ENCODE measurements at regions not wholly inside any gene's neighbourhood (a gene's known extent, or its start where the extent isn't known, plus 50 kb on each side); places are given as distances from the start of the nearest gene placed in this dataset.
A peak's percentile ranks its signal among the peaks of the same experiment; 100 is the strongest.

DNA sequence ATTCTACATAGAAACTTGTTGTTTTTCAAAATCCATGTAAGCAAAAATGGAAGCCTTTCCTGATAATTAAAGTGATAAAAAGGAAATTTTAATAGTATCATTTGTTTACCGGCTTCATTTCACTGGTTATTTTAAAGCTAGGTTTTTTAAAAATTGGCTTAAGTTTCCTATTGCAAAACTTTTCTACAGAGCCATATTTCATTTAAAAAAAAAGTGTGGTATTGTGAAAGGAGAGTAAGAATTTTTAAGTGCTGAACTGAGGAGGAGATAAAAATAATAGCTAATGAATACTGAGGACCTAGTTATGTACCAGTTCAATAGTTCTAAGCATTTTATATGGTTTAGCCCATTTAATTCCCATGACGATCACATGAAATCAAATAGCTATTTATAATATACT is 172.2 kb upstream of the COL1A2 start:
- TF ChIP-seq, protein P1, sequence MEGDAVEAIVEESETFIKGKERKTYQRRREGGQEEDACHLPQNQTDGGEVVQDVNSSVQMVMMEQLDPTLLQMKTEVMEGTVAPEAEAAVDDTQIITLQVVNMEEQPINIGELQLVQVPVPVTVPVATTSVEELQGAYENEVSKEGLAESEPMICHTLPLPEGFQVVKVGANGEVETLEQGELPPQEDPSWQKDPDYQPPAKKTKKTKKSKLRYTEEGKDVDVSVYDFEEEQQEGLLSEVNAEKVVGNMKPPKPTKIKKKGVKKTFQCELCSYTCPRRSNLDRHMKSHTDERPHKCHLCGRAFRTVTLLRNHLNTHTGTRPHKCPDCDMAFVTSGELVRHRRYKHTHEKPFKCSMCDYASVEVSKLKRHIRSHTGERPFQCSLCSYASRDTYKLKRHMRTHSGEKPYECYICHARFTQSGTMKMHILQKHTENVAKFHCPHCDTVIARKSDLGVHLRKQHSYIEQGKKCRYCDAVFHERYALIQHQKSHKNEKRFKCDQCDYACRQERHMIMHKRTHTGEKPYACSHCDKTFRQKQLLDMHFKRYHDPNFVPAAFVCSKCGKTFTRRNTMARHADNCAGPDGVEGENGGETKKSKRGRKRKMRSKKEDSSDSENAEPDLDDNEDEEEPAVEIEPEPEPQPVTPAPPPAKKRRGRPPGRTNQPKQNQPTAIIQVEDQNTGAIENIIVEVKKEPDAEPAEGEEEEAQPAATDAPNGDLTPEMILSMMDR (IDR thresholded peaks at IDR 0.05; ENCODE audit: low read depth, low read length) = no peak
- no peak for TF ChIP-seq EZH2phosphoT487 (IDR thresholded peaks at IDR 0.05; ENCODE audit: low read depth)
- Histone ChIP-seq H3K9me3 (ENCODE audit: insufficient read depth, low read length) (no peaks in the 10 kb centered on the region), H3K9ac (ENCODE audit: low read length) (no peak overlapping the region), H2AFZ (ENCODE audit: low read depth, low read length) (no peak overlapping the region), H3K36me3 (replicated peaks; ENCODE audit: low read depth, low read length) (no peaks in the 10 kb centered on the region), H3K79me2 (ENCODE audit: low read length) (no peaks in the 10 kb centered on the region), H3K4me1 (ENCODE audit: low read length) (no peaks in the 10 kb centered on the region), H3K4me3 (ENCODE audit: low read length) (no peak overlapping the region), H3K27me3 (ENCODE audit: low read depth, low read length) (no peaks in the 10 kb centered on the region), H4K20me1 (ENCODE audit: insufficient read depth, low read length) (no peaks in the 10 kb centered on the region), H3K27ac (ENCODE audit: low read length) (no peak overlapping the region), H3K4me2 (ENCODE audit: low read length) (no peak overlapping the region)

GRCh38 chr7:94223375-94224084 is 171.2 kb upstream of the COL1A2 start:
- Histone ChIP-seq H3K79me2 (ENCODE audit: low read length) (no peaks in the 10 kb centered on the region), H3K9me3 (ENCODE audit: insufficient read depth, low read length) (no peaks in the 10 kb centered on the region), H3K4me3 (ENCODE audit: low read length) (no peak overlapping the region), H3K27ac (ENCODE audit: low read length) (no peak overlapping the region), H4K20me1 (ENCODE audit: insufficient read depth, low read length) (no peaks in the 10 kb centered on the region), H3K4me1 (ENCODE audit: low read length) (no peaks in the 10 kb centered on the region), H3K27me3 (ENCODE audit: low read depth, low read length) (no peaks in the 10 kb centered on the region), H3K9ac (ENCODE audit: low read length) (no peak overlapping the region), H3K36me3 (replicated peaks; ENCODE audit: low read depth, low read length) (no peaks in the 10 kb centered on the region), H3K4me2 (ENCODE audit: low read length) (peak overlapping the region; percentile 19; the same call in 1 of the 2 replicates), H2AFZ (ENCODE audit: low read depth, low read length) (no peak overlapping the region)
- TF ChIP-seq, protein P1 (IDR thresholded peaks at IDR 0.05; ENCODE audit: low read depth, low read length) = peak; percentile 67
- TF ChIP-seq EZH2phosphoT487 (IDR thresholded peaks at IDR 0.05; ENCODE audit: low read depth) = no peak

DNA sequence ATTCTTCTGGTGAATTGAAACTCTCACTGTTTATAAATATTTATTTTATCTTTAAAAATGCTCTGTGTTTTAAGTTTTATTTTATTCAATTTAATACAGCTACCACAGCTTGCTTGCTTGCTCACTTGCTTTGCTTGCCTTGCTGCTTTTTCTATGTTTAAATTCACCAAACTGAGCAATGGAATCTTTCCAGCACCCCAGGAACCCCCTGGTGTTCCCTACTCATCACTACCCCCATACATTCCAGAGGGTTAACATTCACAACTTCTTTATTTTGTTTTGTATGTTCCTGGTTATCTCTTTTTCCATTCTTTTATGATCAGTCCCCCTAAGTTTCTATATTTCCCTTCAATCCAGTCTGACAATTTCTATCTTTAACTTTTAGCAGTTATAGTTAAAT is 166.5 kb upstream of the COL1A2 start:
- H3K4me1 ChIP-seq (ENCODE audit: low read length) = peaks cover 6% of the 10 kb centered on the region
- no peak overlapping the region for H2AFZ ChIP-seq (ENCODE audit: low read depth, low read length)
- H3K27ac ChIP-seq (ENCODE audit: low read length) = no peak overlapping the region
- H3K9ac ChIP-seq (ENCODE audit: low read length) = no peak overlapping the region
- no peaks in the 10 kb centered on the region; the same call in 1 of the 2 replicates for H3K9me3 ChIP-seq (ENCODE audit: insufficient read depth, low read length)
- H3K79me2 ChIP-seq (ENCODE audit: low read length) = no peaks in the 10 kb centered on the region
- H3K36me3 ChIP-seq (replicated peaks; ENCODE audit: low read depth, low read length) = no peaks in the 10 kb centered on the region
- H4K20me1 ChIP-seq (ENCODE audit: insufficient read depth, low read length) = no peaks in the 10 kb centered on the region
- TF ChIP-seq EZH2phosphoT487 (IDR thresholded peaks at IDR 0.05; ENCODE audit: low read depth) = no peak
- TF ChIP-seq, protein P1 (IDR thresholded peaks at IDR 0.05; ENCODE audit: low read depth, low read length) = no peak
- no peak overlapping the region for H3K4me3 ChIP-seq (ENCODE audit: low read length)
- H3K27me3 ChIP-seq (ENCODE audit: low read depth, low read length) = no peaks in the 10 kb centered on the region
- no peak overlapping the region for H3K4me2 ChIP-seq (ENCODE audit: low read length)

GRCh38 chr7:94228678-94229077 is 166.0 kb upstream of the COL1A2 start:
- no peak for TF ChIP-seq EZH2phosphoT487 (IDR thresholded peaks at IDR 0.05; ENCODE audit: low read depth)
- TF ChIP-seq, protein P1 (IDR thresholded peaks at IDR 0.05; ENCODE audit: low read depth, low read length) = no peak
- H2AFZ ChIP-seq (ENCODE audit: low read depth, low read length) = no peak overlapping the region
- H3K4me3 ChIP-seq (ENCODE audit: low read length) = no peak overlapping the region
- H3K9me3 ChIP-seq (ENCODE audit: insufficient read depth, low read length) = no peaks in the 10 kb centered on the region; the same call in 1 of the 2 replicates
- H3K27me3 ChIP-seq (ENCODE audit: low read depth, low read length) = no peaks in the 10 kb centered on the region
- H4K20me1 ChIP-seq (ENCODE audit: insufficient read depth, low read length) = no peaks in the 10 kb centered on the region
- H3K36me3 ChIP-seq (replicated peaks; ENCODE audit: low read depth, low read length) = no peaks in the 10 kb centered on the region
- H3K79me2 ChIP-seq (ENCODE audit: low read length) = no peaks in the 10 kb centered on the region
- no peak overlapping the region for H3K9ac ChIP-seq (ENCODE audit: low read length)
- H3K4me1 ChIP-seq (ENCODE audit: low read length) = peaks cover 6% of the 10 kb centered on the region
- no peak overlapping the region for H3K27ac ChIP-seq (ENCODE audit: low read length)
- no peak overlapping the region for H3K4me2 ChIP-seq (ENCODE audit: low read length)

All from OCI-LY3 (cell line).